ENCODE measurements at regions not wholly inside any gene's neighbourhood (a gene's known extent, or its start where the extent isn't known, plus 50 kb on each side); places are given as distances from the start of the nearest gene placed in this dataset.

DNA sequence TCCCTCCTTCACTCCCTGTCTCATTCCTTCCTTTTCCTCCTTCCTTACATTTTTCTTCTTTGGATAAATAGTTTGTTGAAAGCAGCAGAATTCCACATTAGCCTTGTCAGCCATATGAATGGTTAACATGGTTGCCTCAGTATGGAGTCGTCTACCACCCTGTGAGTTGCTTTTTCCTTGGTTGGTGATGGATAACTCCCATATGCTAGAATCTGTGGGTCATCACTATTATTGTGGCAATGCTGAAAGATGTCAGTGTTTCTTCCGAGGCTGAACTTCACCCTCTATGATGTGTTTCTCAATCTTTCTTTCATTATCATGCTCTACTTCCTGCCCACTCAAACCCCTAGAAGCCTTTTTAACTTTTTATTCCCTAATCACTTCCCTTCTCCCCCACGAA lies 481.8 kb upstream of the KCNMB2 start:
- TF ChIP-seq, protein P1, sequence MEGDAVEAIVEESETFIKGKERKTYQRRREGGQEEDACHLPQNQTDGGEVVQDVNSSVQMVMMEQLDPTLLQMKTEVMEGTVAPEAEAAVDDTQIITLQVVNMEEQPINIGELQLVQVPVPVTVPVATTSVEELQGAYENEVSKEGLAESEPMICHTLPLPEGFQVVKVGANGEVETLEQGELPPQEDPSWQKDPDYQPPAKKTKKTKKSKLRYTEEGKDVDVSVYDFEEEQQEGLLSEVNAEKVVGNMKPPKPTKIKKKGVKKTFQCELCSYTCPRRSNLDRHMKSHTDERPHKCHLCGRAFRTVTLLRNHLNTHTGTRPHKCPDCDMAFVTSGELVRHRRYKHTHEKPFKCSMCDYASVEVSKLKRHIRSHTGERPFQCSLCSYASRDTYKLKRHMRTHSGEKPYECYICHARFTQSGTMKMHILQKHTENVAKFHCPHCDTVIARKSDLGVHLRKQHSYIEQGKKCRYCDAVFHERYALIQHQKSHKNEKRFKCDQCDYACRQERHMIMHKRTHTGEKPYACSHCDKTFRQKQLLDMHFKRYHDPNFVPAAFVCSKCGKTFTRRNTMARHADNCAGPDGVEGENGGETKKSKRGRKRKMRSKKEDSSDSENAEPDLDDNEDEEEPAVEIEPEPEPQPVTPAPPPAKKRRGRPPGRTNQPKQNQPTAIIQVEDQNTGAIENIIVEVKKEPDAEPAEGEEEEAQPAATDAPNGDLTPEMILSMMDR (conservative IDR thresholded peaks at IDR 0.05): no peak
- TF ChIP-seq EZH2 (IDR thresholded peaks at IDR 0.05; ENCODE audit: low read depth): no peak

Data from PC-9 (cell line).